Activated CD8-positive, alpha-beta memory T cell treated with anti-CD3 and anti-CD28 coated beads for 48 hours (primary cell): ENCODE measurements at regions not wholly inside any gene's neighbourhood (a gene's known extent, or its start where the extent isn't known, plus 50 kb on each side); places are given as distances from the start of the nearest gene placed in this dataset.

Experiments
- DNase-seq, 3 experiments: peaks; one replicate each; pipeline ENCODE4 v3.0.0-alpha.2; 2020; ENCODE audit warnings: low read depth in 2 of 3, low spot score in 2 of 3

DNA sequence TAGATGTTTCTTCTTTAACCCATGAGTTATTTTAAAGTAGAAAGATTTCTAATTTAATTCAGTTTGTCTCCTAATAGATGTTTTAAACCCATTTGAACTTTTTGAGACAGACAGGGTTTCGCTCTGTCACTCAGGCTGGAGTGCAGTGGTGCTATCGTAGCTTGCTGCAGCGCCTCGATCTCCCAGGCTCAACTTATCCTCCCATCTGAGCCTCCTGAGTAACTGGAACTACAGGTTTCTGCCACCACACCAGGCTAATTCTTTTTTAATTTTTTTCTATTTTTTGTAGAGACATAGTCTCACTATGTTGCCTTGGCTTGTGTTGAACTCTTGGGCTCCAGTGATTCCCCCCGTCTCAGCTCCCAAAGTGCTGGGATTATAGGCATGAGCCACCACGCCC is 53.0 kb upstream of the RAB18 start:
- DNase-seq: no peak

- DNase-seq: no peak
Observed at GRCh38 chr10:27450225-27450624, 53.9 kb upstream of the RAB18 start.

DNA sequence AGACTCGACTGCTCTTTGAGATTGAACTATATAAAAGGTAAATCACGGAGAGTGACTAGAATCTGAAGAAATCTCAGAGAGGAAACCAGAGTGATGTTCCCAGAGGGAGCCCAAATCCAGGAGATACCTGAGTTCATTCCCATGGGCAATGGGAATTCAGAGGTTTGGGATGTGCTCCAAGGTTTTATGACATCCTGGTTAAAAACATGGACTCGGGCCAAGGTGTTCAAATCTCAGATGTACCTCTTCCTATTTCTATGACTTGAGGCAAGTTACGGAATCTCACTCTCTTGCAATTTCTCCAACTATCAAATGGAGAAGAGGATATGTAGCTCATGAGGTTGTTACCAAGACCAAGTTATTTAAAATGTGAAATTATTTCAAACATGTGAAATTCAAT is 54.5 kb upstream of the RAB18 start:
- DNase-seq: no peak

- DNase-seq: no peak
Observed at GRCh38 chr10:27448921-27449320, 55.2 kb upstream of the RAB18 start.

DNA sequence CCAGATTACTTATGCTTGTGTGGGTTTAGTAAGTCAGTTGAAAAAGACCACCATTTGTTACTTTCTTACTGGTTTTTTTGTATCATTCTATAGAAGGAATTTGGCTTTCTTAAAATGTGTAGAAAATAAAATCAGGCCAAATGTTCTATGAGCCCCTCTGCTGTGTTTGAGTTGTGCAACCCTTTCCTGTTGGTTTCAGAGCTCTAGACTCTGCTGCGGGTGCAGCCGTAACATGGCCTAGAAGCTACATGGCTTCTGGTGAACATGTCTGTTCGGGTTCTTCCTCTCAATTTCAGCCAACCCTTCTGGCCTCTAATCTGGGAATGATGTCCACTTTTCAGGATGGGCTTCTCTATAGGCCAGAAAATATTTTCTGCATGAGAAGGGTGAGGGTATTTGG is 56.6 kb upstream of the RAB18 start:
- DNase-seq: no peak

GRCh38 chr10:27446091-27446918 is 57.8 kb upstream of the RAB18 start:
- no peak for DNase-seq

DNA sequence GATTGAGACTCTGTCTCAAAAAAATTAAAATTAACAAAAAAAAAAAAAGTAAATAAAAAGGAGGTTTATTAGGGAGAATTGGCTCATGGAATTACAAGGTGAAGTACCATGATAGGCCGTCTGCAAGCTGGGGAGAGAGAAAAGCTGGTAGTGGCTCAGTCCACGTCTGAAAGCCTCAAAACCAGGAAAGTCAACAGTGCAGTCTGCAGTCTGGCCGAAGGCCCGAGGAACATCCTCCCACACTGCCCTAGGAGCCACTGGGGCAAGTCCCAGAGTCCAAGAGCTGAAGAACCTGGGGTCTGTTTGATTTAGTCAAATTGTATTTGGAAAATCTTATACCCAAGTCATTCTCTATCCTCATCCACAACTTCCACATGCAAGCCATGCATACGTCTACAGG is 59.0 kb upstream of the RAB18 start:
- no peak for DNase-seq

DNA sequence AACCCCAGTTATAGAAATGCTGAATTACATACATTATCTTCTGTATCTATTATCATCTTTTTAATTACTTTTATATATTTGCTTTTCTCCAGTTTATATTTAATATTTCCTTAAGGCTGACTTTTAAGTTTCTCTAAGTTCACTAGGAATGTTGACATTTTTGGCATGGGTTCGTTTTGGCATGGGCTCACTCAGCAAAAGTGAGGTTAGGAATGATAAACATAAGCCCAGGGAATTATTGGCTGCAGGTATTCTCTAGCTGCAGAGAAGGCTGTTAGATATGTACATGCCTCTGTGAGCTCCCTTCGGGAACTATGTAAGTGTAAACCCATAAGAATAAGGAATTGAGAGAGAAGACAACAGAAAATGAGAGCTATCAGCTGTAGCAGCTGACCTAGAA is 63.6 kb upstream of the RAB18 start:
- DNase-seq: no peak

DNA sequence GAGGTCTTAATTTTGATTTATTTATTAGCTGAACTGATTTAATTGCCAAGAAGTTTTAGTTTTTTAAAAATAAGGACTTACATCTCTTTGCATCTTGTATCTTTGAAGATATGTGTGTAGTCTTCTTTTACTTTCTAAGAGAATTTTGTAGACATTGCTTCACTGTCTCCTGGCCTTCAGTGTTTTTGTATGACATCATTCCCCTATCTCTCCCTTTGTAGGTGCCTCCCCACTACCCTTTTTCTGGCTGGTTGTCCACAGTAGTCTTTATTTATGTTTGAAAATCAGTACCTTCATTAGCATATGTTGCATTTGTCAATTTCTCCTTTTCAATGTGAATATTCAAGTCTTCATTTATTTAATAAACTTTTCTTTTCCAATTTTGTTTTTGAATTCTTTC is 64.1 kb upstream of the RAB18 start:
- DNase-seq: no peak

DNA sequence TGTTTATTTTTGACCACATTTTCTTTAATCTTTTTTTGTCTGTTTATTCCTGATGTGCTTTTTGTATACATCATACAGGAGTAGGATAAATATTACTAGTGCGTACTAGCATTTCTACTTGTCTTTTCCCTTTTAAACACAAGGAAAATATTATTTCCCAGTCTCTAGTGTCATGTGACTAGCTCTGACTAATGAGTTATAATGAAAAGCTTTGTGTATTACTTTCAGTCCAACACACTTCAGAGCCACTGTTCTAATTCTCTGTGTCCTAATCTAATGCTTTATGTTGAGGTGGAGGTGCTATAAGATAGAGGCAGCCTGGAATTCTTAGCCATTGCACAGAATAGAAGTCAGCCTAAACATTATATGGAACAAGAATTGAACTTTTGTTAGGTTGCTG is 65.0 kb upstream of the RAB18 start:
- no peak for DNase-seq

DNA sequence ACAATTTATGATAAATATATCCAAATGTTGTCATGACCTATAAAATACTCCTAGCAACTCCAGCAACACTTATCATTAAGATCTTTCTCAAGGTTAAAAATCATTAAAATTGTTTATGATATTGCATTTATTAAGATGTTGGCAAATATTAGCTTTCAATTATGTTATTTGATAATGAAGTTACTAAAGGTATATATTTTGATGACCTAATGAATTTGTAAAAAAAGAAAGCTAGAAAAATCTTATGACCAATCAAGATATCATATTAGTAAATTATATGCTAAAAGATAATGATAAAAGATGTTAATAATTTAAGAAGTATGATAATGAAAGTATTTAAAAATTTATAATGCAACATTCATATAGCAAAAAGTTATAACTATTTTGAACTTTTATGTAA is 66.3 kb upstream of the RAB18 start:
- no peak for DNase-seq

DNA sequence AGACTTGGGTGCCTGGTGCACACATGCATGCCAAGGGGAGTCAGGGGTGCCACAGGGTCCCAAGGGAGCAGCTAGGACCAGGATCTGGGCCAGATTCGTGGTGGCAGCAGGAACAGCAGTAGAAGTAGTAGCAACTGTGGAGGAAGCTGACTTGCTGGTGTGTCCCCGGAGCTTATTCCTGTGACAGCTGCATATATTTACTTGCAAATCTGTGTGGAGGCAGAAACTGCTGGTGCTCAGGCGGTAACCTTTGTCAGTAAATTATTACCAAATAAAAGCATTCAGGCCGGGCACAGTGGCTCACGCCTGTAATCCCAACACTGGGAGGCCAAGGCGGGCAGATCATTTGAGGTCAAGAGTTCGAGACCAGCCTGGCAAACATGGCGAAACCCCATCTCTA is 67.4 kb upstream of the RAB18 start:
- no peak for DNase-seq

DNA sequence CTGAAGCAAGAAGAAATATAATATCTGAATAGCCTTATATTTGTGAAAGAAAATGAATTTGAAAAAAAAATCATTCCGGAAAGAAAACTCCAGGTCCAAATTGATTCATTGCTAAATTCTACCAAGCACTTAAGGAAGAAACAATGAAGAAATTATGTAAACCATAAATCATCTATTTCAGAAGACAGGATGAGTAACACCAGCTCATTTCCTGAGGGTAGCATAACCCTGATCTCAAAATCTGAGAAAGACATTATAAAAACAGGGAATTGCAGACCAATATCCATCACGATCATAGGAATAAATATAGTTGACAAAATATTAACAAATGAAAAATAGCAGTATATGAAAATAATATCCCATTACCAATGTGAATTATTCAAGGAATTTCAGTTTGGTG is 70.1 kb upstream of the RAB18 start:
- DNase-seq: no peak

GRCh38 chr10:27426948-27427467 is 77.1 kb upstream of the RAB18 start:
- DNase-seq: no peak

DNA sequence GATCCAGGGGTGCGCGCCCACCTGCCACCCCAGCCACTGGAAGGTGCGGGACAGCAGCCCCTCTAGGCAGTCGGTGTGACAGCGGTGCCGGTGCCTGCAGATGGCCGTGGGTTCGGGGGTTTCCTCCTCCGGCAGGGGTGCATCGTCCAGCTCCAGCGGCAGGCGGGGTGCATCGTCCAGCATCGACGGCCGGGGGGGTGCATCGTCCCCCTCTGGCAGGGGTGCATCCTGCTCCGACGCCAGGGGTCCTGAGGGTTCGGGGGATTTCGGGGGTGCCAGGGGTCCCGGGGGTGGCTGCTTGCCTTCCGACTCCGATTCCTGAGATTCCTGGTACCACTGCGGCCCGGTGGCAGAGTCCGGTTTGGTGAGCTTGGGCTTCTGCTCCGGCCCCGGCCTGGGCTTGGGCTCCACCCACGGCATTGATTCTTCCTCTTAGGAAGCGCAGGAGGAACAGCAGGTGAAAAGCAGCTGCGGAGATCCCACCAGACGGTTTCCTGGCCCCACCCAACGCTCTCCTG is 90.2 kb upstream of the RAB18 start:
- no peak for DNase-seq

GRCh38 chr10:27413387-27413786 is 90.7 kb upstream of the RAB18 start:
- DNase-seq: no peak

DNA sequence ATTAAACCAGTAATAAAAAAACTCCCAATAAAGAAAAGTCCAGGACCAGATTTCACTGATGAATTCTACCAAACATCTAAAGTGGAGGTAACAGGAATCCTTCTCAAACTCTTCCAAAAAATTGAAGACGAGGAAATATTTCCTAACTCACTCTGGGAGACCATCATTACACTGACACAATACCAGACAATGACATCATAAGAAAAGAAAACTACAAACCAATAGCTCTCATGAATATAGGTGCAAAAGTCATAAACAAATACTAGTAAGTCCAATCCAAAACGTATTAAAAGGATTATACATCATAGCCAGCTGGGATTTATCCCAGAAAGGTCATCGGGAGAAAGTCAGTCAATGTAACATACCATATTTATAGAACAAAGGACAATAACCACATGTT is 94.0 kb upstream of the RAB18 start:
- no peak for DNase-seq

DNA sequence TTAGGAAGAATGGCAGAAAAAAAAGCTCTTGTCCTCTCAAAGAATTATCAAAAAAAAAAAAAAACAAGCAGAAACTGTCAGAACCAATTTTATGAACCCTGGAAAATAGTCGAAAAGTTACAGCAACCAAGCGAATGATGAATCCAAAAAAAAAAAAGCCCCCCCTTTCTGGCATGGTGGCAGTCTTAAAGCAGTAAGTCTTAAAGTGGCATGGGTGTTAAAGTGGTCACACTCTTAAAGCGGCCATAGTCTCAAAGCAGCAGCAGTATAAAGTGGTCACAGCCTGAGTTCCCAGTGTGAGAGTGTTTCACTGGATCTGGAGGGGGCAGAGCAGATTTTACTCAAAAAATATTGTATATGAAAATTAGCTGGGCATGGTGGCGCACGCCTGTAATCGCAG is 96.8 kb upstream of the RAB18 start:
- DNase-seq: no peak

DNA sequence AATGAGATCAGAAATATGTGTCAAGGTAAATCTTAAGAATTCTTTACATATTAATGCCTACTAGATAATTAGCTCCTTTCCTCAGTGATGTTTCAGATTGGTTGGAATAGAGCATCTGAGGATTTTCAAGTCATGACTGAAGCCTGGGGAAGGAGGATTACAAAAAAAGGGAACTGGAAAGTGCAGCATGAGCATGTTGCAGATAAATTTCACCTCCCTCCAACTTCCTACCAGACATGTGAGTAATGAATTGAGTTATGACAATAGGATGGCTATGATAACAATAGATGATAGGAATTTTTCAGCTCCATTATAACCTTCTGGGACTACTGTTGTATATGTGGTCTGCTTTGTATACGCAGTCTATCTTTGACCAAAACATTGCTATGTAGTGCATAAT is 104.2 kb upstream of the RAB18 start:
- DNase-seq: no peak

- DNase-seq: no peak
Observed at GRCh38 chr10:27393961-27394360, 110.1 kb upstream of the RAB18 start.

GRCh38 chr10:27392606-27393005 is 111.5 kb upstream of the RAB18 start:
- DNase-seq: no peak

GRCh38 chr10:27391916-27392315 is 112.2 kb upstream of the RAB18 start:
- DNase-seq: no peak

GRCh38 chr10:27391325-27391724 is 112.8 kb upstream of the RAB18 start:
- DNase-seq: no peak
